ENCODE measurements at regions not wholly inside any gene's neighbourhood (a gene's known extent, or its start where the extent isn't known, plus 50 kb on each side); places are given as distances from the start of the nearest gene placed in this dataset.

GRCh38 chr7:22921386-22922086 is 92.4 kb downstream of the HYCC1 start:
- Histone ChIP-seq H3K4me1 (no peaks in the 10 kb centered on the region), H3K9me3 (no peaks in the 10 kb centered on the region), H3K36me3 (no peaks in the 10 kb centered on the region), H3K4me3 (no peak overlapping the region), H3K27me3 (no peaks in the 10 kb centered on the region), H3K27ac (no peak overlapping the region)
- TF ChIP-seq CTCF (IDR thresholded peaks at IDR 0.05) (no peak), POLR2A (IDR thresholded peaks at IDR 0.05) (no peak)
- intact Hi-C loops (cut with DNase I), result no loop called here
- DNase-seq (no peak), ATAC-seq (no peak)
- WGBS (ENCODE audit: insufficient coverage, low coverage, low lambda C conversion rate, missing lambda C conversion rate), result 81% methylated on average over 1 of the region's 1 CpG

GRCh38 chr7:22920672-22921071 is 93.3 kb downstream of the HYCC1 start:
- no peaks in the 10 kb centered on the region for H3K9me3 ChIP-seq
- intact Hi-C loops (cut with DNase I), result no loop called here
- ATAC-seq (no peak), DNase-seq (no peak)
- no peak overlapping the region for H3K4me3 ChIP-seq
- no peaks in the 10 kb centered on the region for H3K27me3 ChIP-seq
- H3K27ac ChIP-seq, result no peak overlapping the region
- H3K36me3 ChIP-seq, result no peaks in the 10 kb centered on the region
- H3K4me1 ChIP-seq, result no peaks in the 10 kb centered on the region
- 71% methylated on average over 2 of the region's 2 CpGs for WGBS (ENCODE audit: insufficient coverage, low coverage, low lambda C conversion rate, missing lambda C conversion rate)
- TF ChIP-seq POLR2A (IDR thresholded peaks at IDR 0.05) (no peak), CTCF (IDR thresholded peaks at IDR 0.05) (no peak)

- Histone ChIP-seq H3K27ac (no peak overlapping the region), H3K36me3 (no peaks in the 10 kb centered on the region), H3K27me3 (no peaks in the 10 kb centered on the region), H3K4me1 (no peaks in the 10 kb centered on the region), H3K4me3 (no peak overlapping the region), H3K9me3 (no peaks in the 10 kb centered on the region)
- no peak for ATAC-seq
- intact Hi-C loops (cut with DNase I), result no loop called here
- TF ChIP-seq CTCF (IDR thresholded peaks at IDR 0.05) (no peak), POLR2A (IDR thresholded peaks at IDR 0.05) (no peak)
- no peak for DNase-seq
- 100% methylated on average over 3 of the region's 4 CpGs for WGBS (ENCODE audit: insufficient coverage, low coverage, low lambda C conversion rate, missing lambda C conversion rate)
Measured at GRCh38 chr7:22913158-22913557, 90.5 kb upstream of the TOMM7 start.

GRCh38 chr7:22911889-22912288 is 89.2 kb upstream of the TOMM7 start:
- Histone ChIP-seq H3K27me3 (no peaks in the 10 kb centered on the region), H3K4me3 (no peak overlapping the region), H3K9me3 (no peaks in the 10 kb centered on the region), H3K36me3 (no peaks in the 10 kb centered on the region), H3K4me1 (no peaks in the 10 kb centered on the region), H3K27ac (no peak overlapping the region)
- intact Hi-C loops (cut with DNase I), result no loop called here
- no peak for DNase-seq
- ATAC-seq, result no peak
- no peak for TF ChIP-seq CTCF (IDR thresholded peaks at IDR 0.05)
- no peak for TF ChIP-seq POLR2A (IDR thresholded peaks at IDR 0.05)

GRCh38 chr7:22909917-22910316 is 87.3 kb upstream of the TOMM7 start:
- ATAC-seq (no peak), DNase-seq (no peak)
- Histone ChIP-seq H3K4me3 (no peak overlapping the region), H3K4me1 (no peaks in the 10 kb centered on the region), H3K27ac (no peak overlapping the region), H3K27me3 (no peaks in the 10 kb centered on the region), H3K9me3 (no peaks in the 10 kb centered on the region), H3K36me3 (no peaks in the 10 kb centered on the region)
- no peak for TF ChIP-seq POLR2A (IDR thresholded peaks at IDR 0.05)
- TF ChIP-seq CTCF (IDR thresholded peaks at IDR 0.05), result no peak
- intact Hi-C loops (cut with DNase I), result no loop called here
- 83% methylated on average over 1 of the region's 3 CpGs for WGBS (ENCODE audit: insufficient coverage, low coverage, low lambda C conversion rate, missing lambda C conversion rate)
